ENCODE measurements at regions not wholly inside any gene's neighbourhood (a gene's known extent, or its start where the extent isn't known, plus 50 kb on each side); places are given as distances from the start of the nearest gene placed in this dataset.
"Not testable (repeated sequence)": the region's sequence is repeated elsewhere in the genome, so short reads cannot be mapped to it uniquely, and the experiment has no call there.

- intact Hi-C loops (cut with DNase I): no loop called here
- ATAC-seq (no peak), DNase-seq (no peak)
Observed at GRCh38 chr10:118973744-118974143, 55.8 kb upstream of the NANOS1 start.

GRCh38 chr10:118974951-118975350, 54.6 kb upstream of the NANOS1 start:
- DNase-seq (no peak), ATAC-seq (no peak)
- intact Hi-C loops (cut with DNase I): no loop called here

- ATAC-seq; intact Hi-C loops (cut with DNase I): not testable (repeated sequence)
Observed at GRCh38 chr10:118976219-118976618, 53.3 kb upstream of the NANOS1 start.

GRCh38 chr10:118977022-118977599, 52.4 kb upstream of the NANOS1 start:
- no peak for DNase-seq
- no peak for ATAC-seq
- intact Hi-C loops (cut with DNase I): no loop called here

More at GRCh38 chr10:118976219-118976618, 53.3 kb upstream of the NANOS1 start:
- DNase-seq: not testable (repeated sequence)

GRCh38 chr10:118977835-118978234, 51.7 kb upstream of the NANOS1 start:
- no peak for ATAC-seq
- intact Hi-C loops (cut with DNase I): no loop called here
- DNase-seq: no peak

GRCh38 chr10:118978316-118978997, 51.1 kb upstream of the NANOS1 start:
- intact Hi-C loops (cut with DNase I): no loop called here
- no peak for ATAC-seq

GRCh38 chr10:118978998-118979350, 50.5 kb upstream of the NANOS1 start:
- intact Hi-C loops (cut with DNase I): no loop called here
- no peak for DNase-seq
- ATAC-seq: no peak

More at GRCh38 chr10:118978316-118978997, 51.1 kb upstream of the NANOS1 start:
- DNase-seq: no peak

GRCh38 chr10:118979661-118980060, 49.9 kb upstream of the NANOS1 start:
- ATAC-seq (no peak), DNase-seq (no peak)
- intact Hi-C loops (cut with DNase I): no loop called here
